RWPE1 (cell line): ENCODE measurements at regions not wholly inside any gene's neighbourhood (a gene's known extent, or its start where the extent isn't known, plus 50 kb on each side); places are given as distances from the start of the nearest gene placed in this dataset.

Experiments used
- CTCF ChIA-PET: fragments of 350-600 bp; sonication (Branson Sonifier 250); formaldehyde crosslinking; extraction: SDS; loops from one replicate; lab custom pipeline; 2021; lab: Yijun Ruan, JAX
- POLR2A ChIA-PET: fragments of 400-600 bp; formaldehyde crosslinking; extraction: SDS; loops from one replicate; lab custom pipeline; 2020; ENCODE audit warnings: antibody characterized with exemption; ENCODE audit not compliant: low non-redundant PET; lab: Yijun Ruan, JAX
- DNase-seq: peaks from one replicate; pipeline ENCODE4 v3.0.0; 2012; ENCODE audit warnings: low spot score
- H3K27ac ChIP-seq: fragments of 450-650 bp; 2 replicates; pipeline ENCODE4 v1.5.1; 2017
- CTCF ChIP-seq: fragments of 450-650 bp; conservative IDR thresholded peaks from 2 replicates; pipeline ENCODE4 v1.5.1; 2017; ENCODE audit warnings: low read depth, mild to moderate bottlenecking

- ChIA-PET POLR2A (no interaction called here), CTCF (interaction anchor here (0.6 to 0.7 kb wide), 2 partner anchors 26 to 46 kb away, joined by 4 to 5 read pairs; no protein-coding TSS in a partner anchor)
- no peak overlapping the region for H3K27ac ChIP-seq
- no peak for TF ChIP-seq CTCF
- no peak for DNase-seq
Measured at GRCh38 chr12:116654226-116654743, 83.6 kb downstream of the SPRING1 start.

- POLR2A ChIA-PET: no interaction called here
Measured at GRCh38 chr12:116651089-116651488, 86.8 kb downstream of the SPRING1 start.

GRCh38 chr12:116650585-116651087 lies 87.2 kb downstream of the SPRING1 start:
- ChIA-PET CTCF (interaction anchor here (0.6 kb wide), 1 partner anchor 24 kb away, joined by 5 read pairs; no protein-coding TSS in a partner anchor), POLR2A (no interaction called here)
- no peak overlapping the region for H3K27ac ChIP-seq
- TF ChIP-seq CTCF: no peak
- DNase-seq: no peak

More at GRCh38 chr12:116651089-116651488, 86.8 kb downstream of the SPRING1 start:
- no peak overlapping the region for H3K27ac ChIP-seq
- no peak for DNase-seq
- CTCF ChIA-PET: no interaction called here
- TF ChIP-seq CTCF: no peak

GRCh38 chr12:116650062-116650461 lies 87.8 kb downstream of the SPRING1 start:
- no peak for TF ChIP-seq CTCF
- ChIA-PET CTCF (interaction anchor here (0.6 kb wide), 1 partner anchor 24 kb away, joined by 5 read pairs; no protein-coding TSS in a partner anchor), POLR2A (no interaction called here)
- DNase-seq: no peak
- H3K27ac ChIP-seq: no peak overlapping the region

- no peak for TF ChIP-seq CTCF
- ChIA-PET CTCF (no interaction called here), POLR2A (no interaction called here)
- H3K27ac ChIP-seq: no peak overlapping the region
- no peak for DNase-seq
Measured at GRCh38 chr12:116647813-116648212, 88.6 kb downstream of the MAP1LC3B2 start.

GRCh38 chr12:116646901-116647300 lies 87.7 kb downstream of the MAP1LC3B2 start:
- DNase-seq: no peak
- no peak for TF ChIP-seq CTCF
- CTCF ChIA-PET: no interaction called here
- no peak overlapping the region for H3K27ac ChIP-seq
- POLR2A ChIA-PET: no interaction called here
